ENCODE measurements at regions not wholly inside any gene's neighbourhood (a gene's known extent, or its start where the extent isn't known, plus 50 kb on each side); places are given as distances from the start of the nearest gene placed in this dataset.
"Not testable (repeated sequence)": the region's sequence is repeated elsewhere in the genome, so short reads cannot be mapped to it uniquely, and the experiment has no call there.

- H3K36me3 Mint-ChIP-seq (ENCODE audit: low read depth, unreplicated experiment); H3K27me3 ChIP-seq (ENCODE audit: insufficient read depth, low read length); H2AFZ ChIP-seq (ENCODE audit: low read depth, low read length); H3K27ac Mint-ChIP-seq (ENCODE audit: unreplicated experiment); H4K20me1 ChIP-seq (ENCODE audit: insufficient read depth, low read length); H3K9me3 ChIP-seq (ENCODE audit: insufficient read depth, low read depth, low read length); H3K4me3 Mint-ChIP-seq (ENCODE audit: unreplicated experiment); H3K4me1 Mint-ChIP-seq (ENCODE audit: low read depth, unreplicated experiment); H3K36me3 ChIP-seq (ENCODE audit: insufficient read depth, low read length); FAIRE-seq; H3K4me2 ChIP-seq (ENCODE audit: low read length); H3K27ac ChIP-seq (ENCODE audit: low read depth, low read length); H3K9ac ChIP-seq (ENCODE audit: low read length); H3K79me2 ChIP-seq (ENCODE audit: insufficient read depth, low read length); H3K4me1 ChIP-seq (ENCODE audit: insufficient read depth, low read length); DNase-seq (ENCODE audit: low read depth); H3K27me3 Mint-ChIP-seq (ENCODE audit: low read depth, unreplicated experiment); H3K4me3 ChIP-seq (ENCODE audit: insufficient read depth, low read depth, low read length); H3K9me3 Mint-ChIP-seq (ENCODE audit: unreplicated experiment): not testable (repeated sequence)
These were observed 82.2 kb downstream of the ARHGAP11B start for GRCh38 chr15:30707976-30708685.

GRCh38 chr15:30708809-30709208 is 82.9 kb downstream of the ARHGAP11B start:
- H3K36me3 Mint-ChIP-seq (ENCODE audit: low read depth, unreplicated experiment); H3K4me1 Mint-ChIP-seq (ENCODE audit: low read depth, unreplicated experiment); H3K27ac ChIP-seq (ENCODE audit: low read depth, low read length); H3K27me3 ChIP-seq (ENCODE audit: insufficient read depth, low read length); H3K27me3 Mint-ChIP-seq (ENCODE audit: low read depth, unreplicated experiment); DNase-seq (ENCODE audit: low read depth); H4K20me1 ChIP-seq (ENCODE audit: insufficient read depth, low read length); H2AFZ ChIP-seq (ENCODE audit: low read depth, low read length); H3K27ac Mint-ChIP-seq (ENCODE audit: unreplicated experiment); H3K9me3 ChIP-seq (ENCODE audit: insufficient read depth, low read depth, low read length); H3K9me3 Mint-ChIP-seq (ENCODE audit: unreplicated experiment); H3K79me2 ChIP-seq (ENCODE audit: insufficient read depth, low read length); H3K4me2 ChIP-seq (ENCODE audit: low read length); H3K4me3 ChIP-seq (ENCODE audit: insufficient read depth, low read depth, low read length); H3K36me3 ChIP-seq (ENCODE audit: insufficient read depth, low read length); H3K4me1 ChIP-seq (ENCODE audit: insufficient read depth, low read length); FAIRE-seq; H3K9ac ChIP-seq (ENCODE audit: low read length); H3K4me3 Mint-ChIP-seq (ENCODE audit: unreplicated experiment): not testable (repeated sequence)

DNA sequence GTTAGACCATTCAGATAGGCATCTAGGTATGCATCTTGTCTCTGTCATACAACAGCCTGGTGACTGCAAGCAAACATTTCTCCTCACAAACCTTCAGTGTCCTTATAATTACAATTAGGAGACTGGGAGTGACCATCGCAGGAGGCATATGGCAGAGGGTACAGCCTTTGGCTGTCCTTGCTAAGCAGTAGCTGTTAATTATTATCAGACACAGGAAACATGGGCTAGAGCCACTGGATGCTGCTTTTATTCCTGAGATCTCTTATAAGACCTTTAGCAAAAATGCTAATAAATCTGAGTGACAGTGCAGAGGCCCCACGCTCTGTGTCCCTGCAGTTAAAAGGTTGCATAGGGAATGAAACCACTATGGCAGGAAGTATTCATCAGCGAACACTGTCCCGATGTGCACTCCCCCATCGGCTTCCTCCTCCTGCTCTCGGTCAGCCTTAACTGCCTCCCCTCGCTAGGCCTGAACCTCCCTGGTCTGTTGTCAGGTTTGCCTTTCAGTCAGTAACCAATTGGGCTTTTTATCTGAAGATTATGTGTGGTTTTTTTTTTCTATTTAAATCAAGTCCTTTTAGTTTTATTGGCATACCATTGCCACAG is 92.2 kb downstream of the ARHGAP11B start:
- H3K27me3 ChIP-seq (ENCODE audit: insufficient read depth, low read length); H3K9me3 Mint-ChIP-seq (ENCODE audit: unreplicated experiment); H3K4me3 ChIP-seq (ENCODE audit: insufficient read depth, low read depth, low read length); H3K4me2 ChIP-seq (ENCODE audit: low read length); H3K79me2 ChIP-seq (ENCODE audit: insufficient read depth, low read length); H3K36me3 Mint-ChIP-seq (ENCODE audit: low read depth, unreplicated experiment); DNase-seq (ENCODE audit: low read depth); H3K27ac ChIP-seq (ENCODE audit: low read depth, low read length); H3K4me3 Mint-ChIP-seq (ENCODE audit: unreplicated experiment); H4K20me1 ChIP-seq (ENCODE audit: insufficient read depth, low read length); H3K4me1 ChIP-seq (ENCODE audit: insufficient read depth, low read length); H3K9me3 ChIP-seq (ENCODE audit: insufficient read depth, low read depth, low read length); H3K4me1 Mint-ChIP-seq (ENCODE audit: low read depth, unreplicated experiment); H3K27ac Mint-ChIP-seq (ENCODE audit: unreplicated experiment); FAIRE-seq; H2AFZ ChIP-seq (ENCODE audit: low read depth, low read length); H3K9ac ChIP-seq (ENCODE audit: low read length); H3K36me3 ChIP-seq (ENCODE audit: insufficient read depth, low read length); H3K27me3 Mint-ChIP-seq (ENCODE audit: low read depth, unreplicated experiment): not testable (repeated sequence)

GRCh38 chr15:30719363-30719762 is 93.4 kb downstream of the ARHGAP11B start:
- not testable (repeated sequence) for H3K27ac Mint-ChIP-seq (ENCODE audit: unreplicated experiment); H3K4me3 Mint-ChIP-seq (ENCODE audit: unreplicated experiment); H3K27me3 Mint-ChIP-seq (ENCODE audit: low read depth, unreplicated experiment); H2AFZ ChIP-seq (ENCODE audit: low read depth, low read length); H3K9me3 ChIP-seq (ENCODE audit: insufficient read depth, low read depth, low read length); H3K4me1 Mint-ChIP-seq (ENCODE audit: low read depth, unreplicated experiment); H3K4me3 ChIP-seq (ENCODE audit: insufficient read depth, low read depth, low read length); FAIRE-seq; H4K20me1 ChIP-seq (ENCODE audit: insufficient read depth, low read length); H3K27me3 ChIP-seq (ENCODE audit: insufficient read depth, low read length); DNase-seq (ENCODE audit: low read depth); H3K4me2 ChIP-seq (ENCODE audit: low read length); H3K9me3 Mint-ChIP-seq (ENCODE audit: unreplicated experiment); H3K27ac ChIP-seq (ENCODE audit: low read depth, low read length); H3K79me2 ChIP-seq (ENCODE audit: insufficient read depth, low read length); H3K36me3 ChIP-seq (ENCODE audit: insufficient read depth, low read length); H3K4me1 ChIP-seq (ENCODE audit: insufficient read depth, low read length); H3K9ac ChIP-seq (ENCODE audit: low read length); H3K36me3 Mint-ChIP-seq (ENCODE audit: low read depth, unreplicated experiment)

DNA sequence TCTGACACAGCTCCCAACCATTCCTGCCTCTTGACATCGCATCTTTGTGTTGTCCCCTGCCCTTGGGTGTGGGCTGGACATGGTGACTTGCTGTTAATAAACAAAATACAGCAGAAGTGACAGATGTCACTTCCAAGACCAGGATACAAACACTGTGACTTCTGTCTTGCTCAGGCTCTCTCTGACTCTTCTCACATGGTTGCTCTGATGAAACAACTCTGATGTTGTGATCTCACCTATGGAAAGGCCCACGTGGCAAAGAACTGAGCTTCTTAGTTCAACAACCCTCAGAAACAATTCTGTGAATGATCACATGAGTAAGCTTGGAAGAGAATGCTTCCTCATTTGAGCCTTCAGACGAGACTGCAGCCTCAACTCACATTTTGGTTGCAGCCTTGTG is 94.9 kb downstream of the ARHGAP11B start:
- DNase-seq (ENCODE audit: low read depth); H3K36me3 Mint-ChIP-seq (ENCODE audit: low read depth, unreplicated experiment); H3K4me1 ChIP-seq (ENCODE audit: insufficient read depth, low read length); H2AFZ ChIP-seq (ENCODE audit: low read depth, low read length); H3K36me3 ChIP-seq (ENCODE audit: insufficient read depth, low read length); H3K27me3 Mint-ChIP-seq (ENCODE audit: low read depth, unreplicated experiment); H3K27me3 ChIP-seq (ENCODE audit: insufficient read depth, low read length); H3K79me2 ChIP-seq (ENCODE audit: insufficient read depth, low read length); H3K4me2 ChIP-seq (ENCODE audit: low read length); H3K4me1 Mint-ChIP-seq (ENCODE audit: low read depth, unreplicated experiment); H3K27ac Mint-ChIP-seq (ENCODE audit: unreplicated experiment); H3K4me3 Mint-ChIP-seq (ENCODE audit: unreplicated experiment); H3K9me3 ChIP-seq (ENCODE audit: insufficient read depth, low read depth, low read length); H3K4me3 ChIP-seq (ENCODE audit: insufficient read depth, low read depth, low read length); H3K27ac ChIP-seq (ENCODE audit: low read depth, low read length); H3K9ac ChIP-seq (ENCODE audit: low read length); H3K9me3 Mint-ChIP-seq (ENCODE audit: unreplicated experiment); H4K20me1 ChIP-seq (ENCODE audit: insufficient read depth, low read length); FAIRE-seq: not testable (repeated sequence)

GRCh38 chr15:30721529-30721928 is 95.6 kb downstream of the ARHGAP11B start:
- not testable (repeated sequence) for H3K36me3 ChIP-seq (ENCODE audit: insufficient read depth, low read length); H3K27ac ChIP-seq (ENCODE audit: low read depth, low read length); H3K9me3 ChIP-seq (ENCODE audit: insufficient read depth, low read depth, low read length); H3K4me1 Mint-ChIP-seq (ENCODE audit: low read depth, unreplicated experiment); DNase-seq (ENCODE audit: low read depth); H3K4me3 Mint-ChIP-seq (ENCODE audit: unreplicated experiment); H4K20me1 ChIP-seq (ENCODE audit: insufficient read depth, low read length); H3K4me3 ChIP-seq (ENCODE audit: insufficient read depth, low read depth, low read length); H3K27me3 Mint-ChIP-seq (ENCODE audit: low read depth, unreplicated experiment); H2AFZ ChIP-seq (ENCODE audit: low read depth, low read length); H3K27ac Mint-ChIP-seq (ENCODE audit: unreplicated experiment); H3K36me3 Mint-ChIP-seq (ENCODE audit: low read depth, unreplicated experiment); H3K9ac ChIP-seq (ENCODE audit: low read length); H3K79me2 ChIP-seq (ENCODE audit: insufficient read depth, low read length); H3K27me3 ChIP-seq (ENCODE audit: insufficient read depth, low read length); H3K4me1 ChIP-seq (ENCODE audit: insufficient read depth, low read length); H3K4me2 ChIP-seq (ENCODE audit: low read length); FAIRE-seq; H3K9me3 Mint-ChIP-seq (ENCODE audit: unreplicated experiment)
